H1 (cell line): ENCODE measurements at regions not wholly inside any gene's neighbourhood (a gene's known extent, or its start where the extent isn't known, plus 50 kb on each side); places are given as distances from the start of the nearest gene placed in this dataset.

Source experiments
- RNF2 ChIP-seq: fragments of 200-900, 300-1000 bp; sonication (generic); IDR thresholded peaks from 2 replicates; pipeline ENCODE4 v1.7.1; 2016; ENCODE audit warnings: borderline replicate concordance, low read depth, mild to moderate bottlenecking, antibody characterized with exemption, low read length; ENCODE audit not compliant: poor library complexity, severe bottlenecking; ENCODE audit errors: missing control alignments

- TF ChIP-seq RNF2 = no peak
These were observed 61.8 kb upstream of the DAB1 start (continued) for GRCh38 chr1:57485643-57486042.
